HG02870 (cell line): ENCODE measurements at regions not wholly inside any gene's neighbourhood (a gene's known extent, or its start where the extent isn't known, plus 50 kb on each side); places are given as distances from the start of the nearest gene placed in this dataset.

Source experiments
- ATAC-seq: cut with Tn5 transposase; IDR thresholded peaks from one replicate; pipeline ENCODE4 v1.9.1; 2021; ENCODE audit warnings: mild to moderate bottlenecking, moderate library complexity; ENCODE audit not compliant: unreplicated experiment

- no peak for ATAC-seq
Measured at GRCh38 chr9:90311811-90312210, 330.8 kb downstream of the DIRAS2 start.

- no peak for ATAC-seq
Measured at GRCh38 chr9:90322296-90322695, 320.3 kb downstream of the DIRAS2 start.

GRCh38 chr9:90325913-90326653 lies 316.5 kb downstream of the DIRAS2 start:
- ATAC-seq: no peak

GRCh38 chr9:90330231-90330630 lies 312.4 kb downstream of the DIRAS2 start:
- no peak for ATAC-seq

GRCh38 chr9:90331826-90332575 lies 310.6 kb downstream of the DIRAS2 start:
- no peak for ATAC-seq

- ATAC-seq: no peak
Measured at GRCh38 chr9:90333226-90333625, 309.4 kb downstream of the DIRAS2 start.

GRCh38 chr9:90340421-90340820 lies 302.2 kb downstream of the DIRAS2 start:
- no peak for ATAC-seq

GRCh38 chr9:90342607-90343006 lies 300.0 kb downstream of the DIRAS2 start:
- no peak for ATAC-seq

GRCh38 chr9:90343366-90343765 lies 299.3 kb downstream of the DIRAS2 start:
- no peak for ATAC-seq

- no peak for ATAC-seq
Measured at GRCh38 chr9:90343991-90344390, 298.6 kb downstream of the DIRAS2 start.

GRCh38 chr9:90365666-90366065 lies 277.0 kb downstream of the DIRAS2 start:
- ATAC-seq: no peak

GRCh38 chr9:90368241-90368640 lies 274.4 kb downstream of the DIRAS2 start:
- no peak for ATAC-seq

- no peak for ATAC-seq
Measured at GRCh38 chr9:90368928-90369327, 273.7 kb downstream of the DIRAS2 start.

GRCh38 chr9:90379771-90380170 lies 262.9 kb downstream of the DIRAS2 start:
- ATAC-seq: no peak

- ATAC-seq: no peak
Measured at GRCh38 chr9:90385146-90385545, 257.5 kb downstream of the DIRAS2 start.

- ATAC-seq: no peak
Measured at GRCh38 chr9:90393365-90394152, 249.1 kb downstream of the DIRAS2 start.

GRCh38 chr9:90394871-90395270 lies 247.8 kb downstream of the DIRAS2 start:
- no peak for ATAC-seq

GRCh38 chr9:90400091-90400490 lies 242.5 kb downstream of the DIRAS2 start:
- no peak for ATAC-seq

- no peak for ATAC-seq
Measured at GRCh38 chr9:90408659-90409058, 234.0 kb downstream of the DIRAS2 start.

- no peak for ATAC-seq
Measured at GRCh38 chr9:90419221-90419851, 223.3 kb downstream of the DIRAS2 start.

GRCh38 chr9:90420211-90420610 lies 222.4 kb downstream of the DIRAS2 start:
- no peak for ATAC-seq
